HL-60 (cell line): ENCODE measurements at regions not wholly inside any gene's neighbourhood (a gene's known extent, or its start where the extent isn't known, plus 50 kb on each side); places are given as distances from the start of the nearest gene placed in this dataset.

Experiments
- DNase-seq, 2 experiments: peaks; one replicate each; pipeline ENCODE4 v3.0.0-alpha.2; 2010 to 2020; ENCODE audit warnings: low read depth in 1 of 2, low spot score in 1 of 2
- H3K27ac ChIP-seq: fragments of 250-450 bp; sonication (Bioruptor Pico); replicated peaks from 2 replicates; pipeline ENCODE4 v1.5.1; 2020; ENCODE audit warnings: mild to moderate bottlenecking, moderate library complexity
- H3K27me3 ChIP-seq: fragments of 250-450 bp; sonication (Bioruptor Pico); 2 replicates; pipeline ENCODE4 v1.5.1; 2021; ENCODE audit warnings: mild to moderate bottlenecking, moderate library complexity; ENCODE audit not compliant: insufficient read depth, poor library complexity, severe bottlenecking
- H3K4me3 ChIP-seq: replicated peaks from 2 replicates; pipeline ENCODE4 v1.5.1; 2011; ENCODE audit warnings: mild to moderate bottlenecking, control low read depth, low read length; ENCODE audit not compliant: insufficient read depth
- CTCF ChIP-seq: IDR thresholded peaks from one replicate; pipeline ENCODE4 v1.5.1; 2011; ENCODE audit warnings: low read length, control low read depth, inconsistent platforms; ENCODE audit not compliant: insufficient read depth
- GABPA ChIP-seq: IDR thresholded peaks from 2 replicates; pipeline ENCODE4 v1.6.1; 2012; ENCODE audit warnings: low read depth
- POLR2AphosphoS5 ChIP-seq: IDR thresholded peaks from 2 replicates; pipeline ENCODE4 v1.6.1; 2012; ENCODE audit warnings: low read depth
- REST ChIP-seq: IDR thresholded peaks from 2 replicates; pipeline ENCODE4 v1.6.1; 2012; ENCODE audit warnings: low read depth; ENCODE audit not compliant: insufficient replicate concordance
- SPI1 ChIP-seq: IDR thresholded peaks from 2 replicates; pipeline ENCODE4 v1.6.1; 2012; ENCODE audit warnings: low read depth, mild to moderate bottlenecking, borderline replicate concordance

GRCh38 chr5:164893071-164893470, 1387.7 kb downstream of the MAT2B start:
- TF ChIP-seq SPI1 (no peak), POLR2AphosphoS5 (no peak), GABPA (no peak), REST (no peak), CTCF (no peak)
- Histone ChIP-seq H3K27ac (no peak overlapping the region), H3K4me3 (no peak overlapping the region), H3K27me3 (no peaks in the 10 kb centered on the region)
- DNase-seq = no peak

GRCh38 chr5:164898705-164899104, 1393.3 kb downstream of the MAT2B start:
- no peak for TF ChIP-seq GABPA
- TF ChIP-seq CTCF = no peak
- no peak for TF ChIP-seq SPI1
- no peak for TF ChIP-seq REST
- TF ChIP-seq POLR2AphosphoS5 = no peak
- no peaks in the 10 kb centered on the region for H3K27me3 ChIP-seq

GRCh38 chr5:164909673-164910072, 1404.3 kb downstream of the MAT2B start:
- Histone ChIP-seq H3K27ac (no peak overlapping the region), H3K27me3 (no peaks in the 10 kb centered on the region), H3K4me3 (no peak overlapping the region)
- DNase-seq = no peak
- TF ChIP-seq POLR2AphosphoS5 = no peak

More at GRCh38 chr5:164898705-164899104, 1393.3 kb downstream of the MAT2B start:
- DNase-seq = no peak
- Histone ChIP-seq H3K4me3 (no peak overlapping the region), H3K27ac (no peak overlapping the region)

GRCh38 chr5:164921722-164922121, 1416.3 kb downstream of the MAT2B start:
- H3K27me3 ChIP-seq = no peaks in the 10 kb centered on the region
- no peak overlapping the region for H3K27ac ChIP-seq
- TF ChIP-seq SPI1 = no peak
- TF ChIP-seq GABPA = no peak
- TF ChIP-seq CTCF = no peak
- no peak for TF ChIP-seq POLR2AphosphoS5
- TF ChIP-seq REST = no peak
- H3K4me3 ChIP-seq = no peak overlapping the region
- no peak for DNase-seq
